ENCODE measurements at regions not wholly inside any gene's neighbourhood (a gene's known extent, or its start where the extent isn't known, plus 50 kb on each side); places are given as distances from the start of the nearest gene placed in this dataset.

DNA sequence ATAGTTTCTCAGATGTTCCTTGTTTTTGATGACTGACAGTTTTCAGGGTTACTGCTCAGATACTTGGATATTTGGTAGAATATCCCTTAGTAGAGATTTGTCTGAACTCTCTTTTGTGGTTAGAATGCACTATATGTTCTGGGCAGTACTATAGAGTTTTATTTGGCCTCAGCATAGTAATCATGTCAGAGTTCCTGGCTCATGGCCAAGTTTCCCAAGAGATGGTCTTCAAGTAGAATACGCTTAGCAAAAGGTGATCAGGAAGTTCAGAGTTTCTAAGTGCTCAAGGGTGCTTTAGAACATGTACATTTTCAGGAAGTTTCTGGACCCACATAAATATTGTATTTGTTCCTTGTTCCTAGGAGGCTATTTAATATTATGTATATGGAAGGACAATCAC is 1209.7 kb upstream of the GJE1 start:
- intact Hi-C loops (cut with micrococcal nuclease): loop anchor here (10.0 kb wide), 1 partner anchor 1548 kb away; the partner anchor contains the start of gene CITED2

GRCh38 chr6:140921366-140922226 is 1211.1 kb upstream of the GJE1 start:
- intact Hi-C loops (cut with micrococcal nuclease): loop anchor here (10.0 kb wide), 1 partner anchor 1547 kb away; the partner anchor contains the start of gene CITED2

GRCh38 chr6:140917911-140918310 is 1214.8 kb upstream of the GJE1 start:
- intact Hi-C loops (cut with micrococcal nuclease): no loop called here

DNA sequence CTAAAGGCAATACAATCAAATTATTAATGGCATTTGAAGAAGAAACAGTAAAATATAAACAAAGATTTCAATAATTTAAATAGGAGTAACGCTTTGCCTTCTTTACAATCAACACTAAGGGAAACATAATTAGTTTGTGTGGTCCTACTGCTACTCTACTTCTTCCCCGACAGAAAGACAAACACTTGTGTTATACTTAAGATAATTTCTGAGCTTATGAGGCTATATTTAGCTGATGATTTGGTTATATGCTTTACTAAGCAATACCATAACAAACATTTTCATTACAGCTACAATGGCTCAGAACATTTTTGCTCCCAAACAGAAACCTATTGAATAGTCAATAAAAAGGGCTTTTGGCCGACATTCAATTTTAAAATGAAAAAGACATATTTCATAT is 1217.2 kb upstream of the GJE1 start:
- intact Hi-C loops (cut with micrococcal nuclease): no loop called here

DNA sequence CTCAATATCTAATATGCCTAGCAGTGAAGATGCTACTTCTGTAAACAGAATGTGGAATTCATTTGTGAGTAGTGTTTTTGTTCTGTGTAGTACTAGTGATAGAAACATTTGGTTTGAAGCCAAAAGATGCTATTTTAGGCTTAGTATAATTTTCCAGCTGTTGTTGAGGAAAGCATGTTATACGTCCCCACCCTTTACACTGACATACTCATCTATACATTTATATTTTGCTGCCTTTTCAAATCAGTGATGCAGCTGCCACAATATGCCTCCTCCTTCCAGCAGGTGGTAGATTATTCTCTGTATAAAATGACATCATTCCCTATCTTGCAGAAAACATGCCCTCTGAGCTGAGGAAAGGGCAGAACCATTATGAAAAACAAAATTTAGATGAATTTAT is 1217.6 kb upstream of the GJE1 start:
- intact Hi-C loops (cut with micrococcal nuclease): no loop called here

DNA sequence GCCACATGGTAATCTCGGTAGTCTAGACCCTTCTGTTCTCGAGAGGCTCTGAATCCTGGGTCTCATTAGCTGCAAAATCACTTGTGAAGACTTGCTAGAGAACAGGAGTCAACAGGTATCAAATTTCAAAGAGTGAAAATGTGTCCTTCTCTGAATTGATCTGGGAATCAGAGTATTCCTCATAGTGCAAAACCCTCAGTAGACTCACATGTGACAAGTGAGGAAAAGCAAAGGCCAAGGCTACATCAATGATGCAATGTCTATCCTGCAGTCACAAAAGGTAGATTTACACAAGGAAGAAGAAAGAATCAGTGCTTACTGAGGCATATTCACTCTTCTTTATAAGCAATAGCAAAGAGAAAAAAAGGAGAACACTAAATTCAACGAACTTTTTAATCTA is 1220.0 kb upstream of the GJE1 start:
- intact Hi-C loops (cut with micrococcal nuclease): no loop called here

GRCh38 chr6:140909625-140910024 is 1223.1 kb upstream of the GJE1 start:
- intact Hi-C loops (cut with micrococcal nuclease): no loop called here

DNA sequence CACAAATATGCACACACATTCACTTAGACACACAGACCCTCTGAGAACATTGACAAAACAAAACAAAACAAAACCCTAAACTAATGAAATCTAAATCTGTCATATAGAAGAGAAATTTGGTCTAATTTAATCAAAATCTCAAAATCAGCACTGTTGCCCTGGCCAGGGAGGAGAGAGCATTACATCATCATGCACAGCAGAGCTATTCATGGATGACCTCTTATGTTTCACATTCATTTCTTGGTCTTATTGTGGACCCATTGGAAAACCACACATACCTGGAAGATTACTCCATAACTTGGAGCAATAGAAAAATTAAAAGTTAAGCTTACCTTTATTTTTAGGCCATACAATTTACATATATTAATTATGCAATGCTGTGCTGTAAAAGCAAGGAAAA is 1223.6 kb upstream of the GJE1 start:
- intact Hi-C loops (cut with micrococcal nuclease): no loop called here

DNA sequence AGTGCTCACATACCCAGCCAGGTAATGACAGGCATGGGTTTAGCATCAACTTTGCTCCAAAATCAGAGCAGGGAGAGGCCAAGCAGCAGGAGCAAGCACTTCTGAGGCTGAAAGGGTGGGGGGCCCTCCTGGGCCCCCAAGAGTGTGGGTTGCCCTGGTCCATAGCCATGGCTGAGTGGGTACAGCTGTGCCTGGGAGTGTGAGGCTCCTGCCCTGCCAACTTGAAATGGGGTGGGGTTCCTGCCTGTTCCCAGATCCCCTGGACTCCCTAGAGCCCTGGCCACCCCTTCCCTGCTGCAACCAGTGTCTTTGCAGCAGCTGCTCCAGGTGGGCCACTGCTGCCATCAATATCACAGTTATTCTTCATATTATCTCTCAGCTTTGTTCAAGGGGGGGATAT is 1224.2 kb upstream of the GJE1 start:
- intact Hi-C loops (cut with micrococcal nuclease): no loop called here

- intact Hi-C loops (cut with micrococcal nuclease): no loop called here
These were observed 1225.5 kb upstream of the GJE1 start for GRCh38 chr6:140907235-140907634.

- intact Hi-C loops (cut with micrococcal nuclease): no loop called here
These were observed 1227.0 kb upstream of the GJE1 start for GRCh38 chr6:140905724-140906123.

GRCh38 chr6:140905050-140905449 is 1227.7 kb upstream of the GJE1 start:
- intact Hi-C loops (cut with micrococcal nuclease): no loop called here

GRCh38 chr6:140897804-140898573 is 1234.7 kb upstream of the GJE1 start:
- intact Hi-C loops (cut with micrococcal nuclease): no loop called here

DNA sequence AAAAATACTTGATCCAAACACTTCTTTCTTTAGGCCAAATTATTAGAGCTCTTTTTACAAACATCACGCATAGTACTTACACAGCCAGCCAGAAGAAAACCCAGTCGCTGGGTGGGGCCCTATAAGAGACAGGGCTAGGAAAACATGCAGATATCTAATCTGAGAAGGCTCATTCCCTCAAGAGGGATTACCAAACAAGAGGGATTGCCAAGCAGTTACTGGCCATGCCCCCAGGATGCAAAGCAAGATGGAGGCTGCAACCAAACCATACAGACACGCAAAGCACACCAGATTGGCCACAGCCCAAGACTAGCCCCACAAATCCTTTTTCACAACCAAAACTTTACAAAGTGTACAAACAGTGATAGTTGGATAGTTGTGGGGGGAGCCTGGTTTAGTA is 1235.4 kb upstream of the GJE1 start:
- intact Hi-C loops (cut with micrococcal nuclease): no loop called here

DNA sequence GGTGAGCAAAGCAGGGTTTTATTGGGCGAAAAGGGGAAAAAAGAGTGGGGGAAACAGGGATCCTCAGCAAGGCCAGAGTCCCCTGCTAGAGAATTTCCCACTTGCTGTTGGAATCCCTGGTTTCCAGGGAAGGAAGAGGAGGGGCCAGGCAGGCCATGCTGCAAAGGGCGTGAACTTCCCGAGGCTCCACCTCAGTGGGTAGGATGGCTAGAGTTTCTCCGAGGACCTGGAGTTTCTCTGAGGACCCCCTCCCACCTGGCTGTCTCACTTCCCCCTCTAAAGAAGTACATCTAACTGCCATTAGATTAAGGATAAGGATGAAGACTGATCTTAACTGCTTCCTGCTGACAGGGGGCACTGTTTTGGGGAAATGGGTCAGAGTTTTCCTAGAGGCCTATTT is 1239.3 kb upstream of the GJE1 start:
- intact Hi-C loops (cut with micrococcal nuclease): no loop called here

DNA sequence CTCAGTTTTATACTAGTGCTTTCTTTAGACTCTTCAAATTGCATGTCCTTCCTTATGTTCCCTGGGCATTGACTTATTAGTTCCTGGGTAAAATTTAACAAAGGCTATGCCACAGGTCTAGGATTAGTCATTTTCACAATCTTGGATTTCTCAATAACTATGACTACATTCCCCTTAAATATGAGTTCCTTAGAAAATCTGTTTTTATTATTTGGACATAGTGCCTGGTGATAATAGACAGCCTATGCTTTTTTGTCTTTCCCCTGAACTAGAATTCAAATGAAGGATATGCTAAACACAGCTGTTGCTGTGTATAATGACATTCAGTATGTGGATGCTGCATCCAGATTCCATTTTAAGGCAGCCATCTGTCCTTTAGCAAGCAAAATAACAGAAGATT is 1252.8 kb upstream of the GJE1 start:
- intact Hi-C loops (cut with micrococcal nuclease): no loop called here

- intact Hi-C loops (cut with micrococcal nuclease): no loop called here
These were observed 1258.7 kb upstream of the GJE1 start for GRCh38 chr6:140874066-140874465.

- intact Hi-C loops (cut with micrococcal nuclease): no loop called here
These were observed 1259.8 kb upstream of the GJE1 start for GRCh38 chr6:140872885-140873284.

DNA sequence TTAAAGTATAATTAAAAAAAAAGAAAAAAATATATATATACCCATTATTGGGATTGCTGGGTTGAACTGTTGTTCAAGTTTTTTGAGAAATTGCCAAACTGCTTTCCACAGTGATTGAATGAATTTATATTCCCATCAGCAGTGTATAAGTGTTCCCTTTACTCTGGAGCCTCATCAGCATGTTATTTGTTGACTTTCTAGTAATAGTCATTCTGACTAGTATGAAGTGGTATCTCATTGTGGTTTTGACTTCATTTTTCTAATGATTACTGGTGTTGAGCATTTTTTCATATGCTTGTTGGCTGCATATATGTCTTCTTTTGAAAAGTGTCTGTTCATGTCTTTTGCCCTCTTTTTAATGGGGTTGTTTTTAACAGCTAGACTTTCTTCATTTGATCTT is 1260.8 kb upstream of the GJE1 start:
- intact Hi-C loops (cut with micrococcal nuclease): no loop called here

DNA sequence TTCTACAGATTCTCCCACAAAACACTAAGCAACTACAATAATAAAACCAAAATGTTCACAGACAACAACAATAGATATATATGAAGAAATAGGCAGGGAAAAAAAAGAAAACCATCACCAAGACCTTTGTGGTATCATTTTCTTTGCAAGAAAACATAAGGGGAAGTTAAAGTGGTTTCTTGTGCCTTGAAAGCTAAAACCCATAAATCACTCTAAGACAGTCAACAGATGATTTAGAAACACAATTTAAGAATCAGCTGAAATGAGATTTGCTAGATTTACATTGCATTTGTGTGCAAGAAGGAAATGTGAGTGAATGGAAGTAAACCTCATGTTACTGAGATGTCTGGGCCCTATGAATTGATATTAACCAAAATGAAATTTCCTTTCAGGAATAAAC is 1265.4 kb upstream of the GJE1 start:
- intact Hi-C loops (cut with micrococcal nuclease): no loop called here

DNA sequence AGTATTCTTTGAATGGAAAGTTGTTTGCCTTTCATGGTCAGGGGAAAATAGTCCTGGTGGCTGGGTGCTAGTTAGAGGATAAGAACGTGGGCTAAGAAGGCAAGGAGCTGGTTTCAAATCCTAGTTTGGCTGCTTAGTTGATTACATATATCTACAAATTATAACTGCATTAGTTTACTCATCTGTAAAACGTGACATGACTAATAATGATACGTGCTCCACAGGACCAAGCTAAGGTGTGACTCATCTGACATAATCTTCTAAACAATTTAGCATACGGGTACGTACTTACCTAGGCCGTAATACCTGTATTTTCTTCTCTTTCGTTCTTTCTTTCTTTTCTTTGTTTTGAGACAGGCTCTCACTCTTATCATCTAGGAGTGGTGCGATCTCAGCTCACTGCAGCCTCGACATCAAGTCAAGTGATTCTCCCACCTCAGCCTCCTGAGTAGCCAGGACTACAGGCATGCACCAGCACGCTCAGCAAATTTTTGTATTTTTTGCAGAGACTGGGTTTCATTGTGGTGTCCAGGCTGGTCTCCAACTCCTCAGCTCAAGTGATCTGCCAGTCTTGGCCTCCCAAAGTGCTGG is 1274.2 kb upstream of the GJE1 start:
- intact Hi-C loops (cut with micrococcal nuclease): no loop called here

- intact Hi-C loops (cut with micrococcal nuclease): no loop called here
These were observed 1274.9 kb upstream of the GJE1 start for GRCh38 chr6:140857739-140858380.

Measured in T-helper 2 cell treated with Interferon-gamma antibody and Interleukin-4, amounts not matched to agents 100 ng/mL and 5 ng/mL, for 36 hours (primary cell).